H9 (cell line): ENCODE measurements at regions not wholly inside any gene's neighbourhood (a gene's known extent, or its start where the extent isn't known, plus 50 kb on each side); places are given as distances from the start of the nearest gene placed in this dataset.

Experiments used
- DNase-seq: peaks from one replicate; pipeline ENCODE4 v3.0.0-alpha.2; 2017
- H2AFZ ChIP-seq: one replicate; pipeline ENCODE4 v1.6.1; 2013; ENCODE audit warnings: mild to moderate bottlenecking, low read length, control low read depth, moderate library complexity
- H2AK5ac ChIP-seq: 2 replicates; pipeline ENCODE4 v1.6.1; 2013; ENCODE audit warnings: low read length, control low read depth, mixed read lengths; ENCODE audit not compliant: insufficient read length
- H2BK120ac ChIP-seq: one replicate; pipeline ENCODE4 v1.6.1; 2013; ENCODE audit warnings: low read depth, mild to moderate bottlenecking, low read length, control low read depth, inconsistent platforms; ENCODE audit not compliant: poor library complexity, severe bottlenecking
- H2BK12ac ChIP-seq: 2 replicates; pipeline ENCODE4 v1.6.1; 2013; ENCODE audit warnings: low read length, control low read depth, mixed read lengths, low read depth; ENCODE audit not compliant: insufficient read length
- H2BK15ac ChIP-seq: 2 replicates; pipeline ENCODE4 v1.6.1; 2013; ENCODE audit warnings: low read depth, low read length, control low read depth
- H2BK20ac ChIP-seq: one replicate; pipeline ENCODE4 v1.6.1; 2013; ENCODE audit warnings: low read depth, mild to moderate bottlenecking, low read length, control low read depth, inconsistent platforms; ENCODE audit not compliant: poor library complexity, severe bottlenecking
- H2BK5ac ChIP-seq: 2 replicates; pipeline ENCODE4 v1.6.1; 2013; ENCODE audit warnings: low read length, control low read depth, mixed read lengths; ENCODE audit not compliant: insufficient read length
- H3K14ac ChIP-seq: 2 replicates; pipeline ENCODE4 v1.6.1; 2013; ENCODE audit warnings: low read length, control low read depth; ENCODE audit not compliant: insufficient read depth
- H3K18ac ChIP-seq: 2 replicates; pipeline ENCODE4 v1.6.1; 2013; ENCODE audit warnings: low read depth, mild to moderate bottlenecking, mixed read lengths, low read length, control low read depth; ENCODE audit not compliant: insufficient read length
- H3K23ac ChIP-seq: 2 replicates; pipeline ENCODE4 v1.6.1; 2013; ENCODE audit warnings: low read length, control low read depth, mixed read lengths, low read depth; ENCODE audit not compliant: insufficient read length
- H3K23me2 ChIP-seq: 2 replicates; pipeline ENCODE4 v1.6.1; 2013; ENCODE audit warnings: low read depth, mild to moderate bottlenecking, mixed read lengths, low read length, control low read depth; ENCODE audit not compliant: insufficient read length, poor library complexity, severe bottlenecking
- H3K27ac ChIP-seq: 2 replicates; pipeline ENCODE4 v1.5.1; 2013; ENCODE audit warnings: low read length, control low read depth, mixed read lengths, low read depth; ENCODE audit not compliant: insufficient read length
- H3K27me3 ChIP-seq: 2 replicates; pipeline ENCODE4 v1.6.1; 2013; ENCODE audit warnings: low read length, control low read depth, inconsistent platforms; ENCODE audit not compliant: insufficient read depth
- H3K4ac ChIP-seq: 2 replicates; pipeline ENCODE4 v1.6.1; 2013; ENCODE audit warnings: low read depth, mild to moderate bottlenecking, control low read depth, inconsistent platforms, low read length, moderate library complexity
- H3K4me1 ChIP-seq: 2 replicates; pipeline ENCODE4 v1.6.1; 2013; ENCODE audit warnings: low read length, control low read depth, inconsistent platforms; ENCODE audit not compliant: insufficient read depth
- H3K4me2 ChIP-seq: 2 replicates; pipeline ENCODE4 v1.6.1; 2013; ENCODE audit warnings: low read length, control low read depth, mixed read lengths; ENCODE audit not compliant: insufficient read length, insufficient read depth
- H3K56ac ChIP-seq: 2 replicates; pipeline ENCODE4 v1.6.1; 2013; ENCODE audit warnings: low read depth, mild to moderate bottlenecking, mixed read lengths, low read length, control low read depth; ENCODE audit not compliant: insufficient read length
- H3K79me1 ChIP-seq: 2 replicates; pipeline ENCODE4 v1.6.1; 2013; ENCODE audit warnings: low read depth, mild to moderate bottlenecking, moderate library complexity, low read length, control low read depth, inconsistent platforms; ENCODE audit not compliant: insufficient read depth, poor library complexity, severe bottlenecking
- H3K79me2 ChIP-seq: 2 replicates; pipeline ENCODE4 v1.6.1; 2013; ENCODE audit warnings: low read length, control low read depth, inconsistent platforms; ENCODE audit not compliant: insufficient read depth
- H3K9ac ChIP-seq: 2 replicates; pipeline ENCODE4 v1.6.1; 2013; ENCODE audit warnings: low read length, control low read depth, mixed read lengths; ENCODE audit not compliant: insufficient read length; ENCODE audit errors: extremely low read depth
- H3K9me3 ChIP-seq: one replicate; pipeline ENCODE4 v1.6.1; 2013; ENCODE audit warnings: low read depth, low read length, inconsistent platforms; ENCODE audit not compliant: control insufficient read depth
- H3T11ph ChIP-seq: one replicate; pipeline ENCODE4 v1.6.1; 2013; ENCODE audit warnings: mild to moderate bottlenecking, low read length, control low read depth, inconsistent platforms
- H4K20me1 ChIP-seq: one replicate; pipeline ENCODE4 v1.6.1; 2013; ENCODE audit not compliant: control insufficient read depth, insufficient read length, insufficient read depth
- H4K5ac ChIP-seq: 2 replicates; pipeline ENCODE4 v1.6.1; 2013; ENCODE audit warnings: low read depth, mild to moderate bottlenecking, mixed read lengths, low read length, control low read depth; ENCODE audit not compliant: insufficient read length
- H4K8ac ChIP-seq: replicated peaks from 2 replicates; pipeline ENCODE4 v1.6.1; 2013; ENCODE audit warnings: low read length, control low read depth, mixed read lengths, low read depth; ENCODE audit not compliant: insufficient read length
- H4K91ac ChIP-seq: 2 replicates; pipeline ENCODE4 v1.6.1; 2013; ENCODE audit warnings: low read depth, mild to moderate bottlenecking, moderate library complexity, mixed read lengths, low read length, control low read depth; ENCODE audit not compliant: insufficient read length
- H3K27ac Mint-ChIP-seq, 3 experiments: 2 replicates in 2 of 3; 3 replicates in 1 of 3; pipeline ENCODE4 v1.8.0; 2020 to 2021; ENCODE audit warnings: mixed read lengths in 3 of 3, mild to moderate bottlenecking in 1 of 3, moderate library complexity in 1 of 3
- H3K27me3 Mint-ChIP-seq: 2 replicates; pipeline ENCODE4 v1.8.0; 2021; ENCODE audit warnings: low read depth, mild to moderate bottlenecking, moderate library complexity, mixed read lengths
- H3K36me3 Mint-ChIP-seq, 3 experiments: 2 replicates in 2 of 3; 3 replicates in 1 of 3; pipeline ENCODE4 v1.8.0; 2020 to 2021; ENCODE audit warnings: low read depth in 3 of 3, mixed read lengths in 3 of 3; ENCODE audit not compliant: insufficient read depth in 1 of 3
- H3K4me1 Mint-ChIP-seq, 2 experiments: 2 replicates each; pipeline ENCODE4 v1.8.0; 2020; ENCODE audit warnings: mixed read lengths in 2 of 2
- H3K4me3 Mint-ChIP-seq, 2 experiments: 2 replicates in 1 of 2; 3 replicates in 1 of 2; pipeline ENCODE4 v1.8.0; 2020 to 2021; ENCODE audit warnings: mild to moderate bottlenecking in 2 of 2, mixed read lengths in 2 of 2, moderate library complexity in 1 of 2
- H3K9me3 Mint-ChIP-seq, 2 experiments: 2 replicates in 1 of 2; 3 replicates in 1 of 2; pipeline ENCODE4 v1.8.0; 2020; ENCODE audit warnings: mild to moderate bottlenecking in 2 of 2, mixed read lengths in 2 of 2, moderate library complexity in 1 of 2
- CTCF ChIP-seq: fragments of 200-600 bp; sonication (generic); conservative IDR thresholded peaks from 3 replicates; pipeline ENCODE4 v1.8.0; 2021; ENCODE audit warnings: antibody characterized with exemption, mild to moderate bottlenecking
- WGBS: extraction: QIAGEN DNeasy Blood & Tissue Kit; methylation state at CpG from one replicate; pipeline ENCODE4 v1.1.7; 2013; ENCODE audit warnings: missing lambda C conversion rate, low lambda C conversion rate, mixed read lengths; ENCODE audit not compliant: insufficient read length; ENCODE audit errors: extremely low coverage; 5-methylcytosine and 5-hydroxymethylcytosine counted together

- no peak overlapping the region for H2BK20ac ChIP-seq
- Mint-ChIP-seq H3K27me3 (no peaks in the 10 kb centered on the region), H3K9me3 (peaks cover 0 to 11% of the 10 kb centered on the region in 2 experiments; a peak in 3 of 5 replicates), H3K4me3 (peak overlapping the region in 1 of 2 experiments; percentile 60; a peak in 1 of 5 replicates), H3K27ac (peak overlapping the region in 2 of 3 experiments; percentile 37 to 96; a peak in 5 of 7 replicates), H3K36me3 (peaks cover 0 to 10% (median 8%) of the 10 kb centered on the region in 3 experiments; a peak in 3 of 7 replicates), H3K4me1 (peaks cover 17% of the 10 kb centered on the region in 2 experiments)
- no peak overlapping the region for H3K14ac ChIP-seq
- no peak overlapping the region for H2BK5ac ChIP-seq
- no peak overlapping the region for H2AK5ac ChIP-seq
- no peaks in the 10 kb centered on the region for H3K9me3 ChIP-seq
- H3K4ac ChIP-seq, result no peak overlapping the region
- no peak overlapping the region for H3K23ac ChIP-seq
- no CpG with 5 or more reads among the region's 5 CpGs for WGBS
- no peak overlapping the region for H4K5ac ChIP-seq
- H3K9ac ChIP-seq, result no peak overlapping the region
- H3K4me1 ChIP-seq, result no peaks in the 10 kb centered on the region; the same call in 1 of the 2 replicates
- H3K18ac ChIP-seq, result no peak overlapping the region
- H3K79me2 ChIP-seq, result no peaks in the 10 kb centered on the region
- H3K27me3 ChIP-seq, result no peaks in the 10 kb centered on the region
- no peaks in the 10 kb centered on the region for H3K79me1 ChIP-seq
- no peaks in the 10 kb centered on the region for H4K20me1 ChIP-seq
- no peaks in the 10 kb centered on the region for H3K23me2 ChIP-seq
- H2BK12ac ChIP-seq, result no peak overlapping the region
- H3K27ac ChIP-seq, result no peak overlapping the region
- no peak overlapping the region for H2BK120ac ChIP-seq
- H4K8ac ChIP-seq, result no peak overlapping the region
- no peak overlapping the region for H2AFZ ChIP-seq
- H3K4me2 ChIP-seq, result no peak overlapping the region
- H3K56ac ChIP-seq, result no peak overlapping the region
- no peak overlapping the region for H3T11ph ChIP-seq
- DNase-seq, result no peak
- no peak overlapping the region for H2BK15ac ChIP-seq
- TF ChIP-seq CTCF, result no peak
- no peak overlapping the region for H4K91ac ChIP-seq
These were observed 266.8 kb downstream of the NEDD1 start for GRCh38 chr12:97173688-97174410.
